ENCODE measurements at regions not wholly inside any gene's neighbourhood (a gene's known extent, or its start where the extent isn't known, plus 50 kb on each side); places are given as distances from the start of the nearest gene placed in this dataset.

- Histone ChIP-seq H3K9me3 (ENCODE audit: control insufficient read depth, insufficient read depth, low read depth, low read length) (no peaks in the 10 kb centered on the region), H3K9ac (ENCODE audit: insufficient read depth, low read length) (no peak overlapping the region), H3K4me2 (ENCODE audit: extremely low read depth, insufficient read depth, low read length) (no peak overlapping the region), H3K27me3 (ENCODE audit: control insufficient read depth, insufficient read depth, low read length) (no peaks in the 10 kb centered on the region), H3K4me3 (replicated peaks in 1 of 4; ENCODE audit: control extremely low read depth in 1 of 4, insufficient read depth in 1 of 4, low read depth in 3 of 4, low read length in 4 of 4) (no peak overlapping the region), H3K79me2 (ENCODE audit: control insufficient read depth, insufficient read depth, low read length) (no peaks in the 10 kb centered on the region), H3K36me3 (ENCODE audit: control insufficient read depth, insufficient read depth, low read length) (no peaks in the 10 kb centered on the region), H3K27ac (ENCODE audit: insufficient read depth, low read length) (no peak overlapping the region), H4K20me1 (ENCODE audit: control insufficient read depth, extremely low read depth, insufficient read depth, low read length) (no peaks in the 10 kb centered on the region), H3K4me1 (ENCODE audit: control insufficient read depth, extremely low read depth, insufficient read depth, low read length) (peaks cover 10% of the 10 kb centered on the region), H2AFZ (ENCODE audit: low read length) (no peak overlapping the region)
- TF ChIP-seq CTCF (conservative IDR thresholded peaks at IDR 0.05 in 1 of 2, IDR thresholded peaks at IDR 0.05 in 1 of 2; ENCODE audit: low read depth in 1 of 2, low read length in 2 of 2), result no peak
- TF ChIP-seq EZH2 (IDR thresholded peaks at IDR 0.05; ENCODE audit: low read length, missing control alignments), result no peak
- no peak for DNase-seq (ENCODE audit: low read depth in 2 of 2)
These were observed 70.5 kb upstream of the RAD23B start for GRCh38 chr9:107212613-107213012.

DNA sequence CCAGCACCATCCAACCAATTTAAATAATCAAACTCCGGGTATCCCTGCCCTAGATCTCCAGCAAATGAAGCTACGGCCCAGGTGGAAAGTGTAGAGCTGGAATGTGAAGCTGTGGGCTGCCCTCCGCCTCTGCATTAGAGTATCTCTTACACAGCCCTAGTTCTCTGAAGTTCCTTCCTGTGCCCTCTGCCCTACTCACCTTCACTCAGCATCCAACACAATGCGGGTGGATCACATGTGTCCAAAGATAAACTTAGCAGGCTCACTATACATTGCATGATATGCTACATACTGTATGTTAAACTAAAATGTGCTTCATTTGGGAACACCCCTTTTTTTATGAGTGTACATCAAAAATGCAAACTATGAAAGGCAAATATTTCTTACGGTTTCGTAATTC is 70.0 kb upstream of the RAD23B start:
- no peak overlapping the region for H3K4me2 ChIP-seq (ENCODE audit: extremely low read depth, insufficient read depth, low read length)
- peak overlapping the region; percentile 75 for H3K27ac ChIP-seq (ENCODE audit: insufficient read depth, low read length)

DNA sequence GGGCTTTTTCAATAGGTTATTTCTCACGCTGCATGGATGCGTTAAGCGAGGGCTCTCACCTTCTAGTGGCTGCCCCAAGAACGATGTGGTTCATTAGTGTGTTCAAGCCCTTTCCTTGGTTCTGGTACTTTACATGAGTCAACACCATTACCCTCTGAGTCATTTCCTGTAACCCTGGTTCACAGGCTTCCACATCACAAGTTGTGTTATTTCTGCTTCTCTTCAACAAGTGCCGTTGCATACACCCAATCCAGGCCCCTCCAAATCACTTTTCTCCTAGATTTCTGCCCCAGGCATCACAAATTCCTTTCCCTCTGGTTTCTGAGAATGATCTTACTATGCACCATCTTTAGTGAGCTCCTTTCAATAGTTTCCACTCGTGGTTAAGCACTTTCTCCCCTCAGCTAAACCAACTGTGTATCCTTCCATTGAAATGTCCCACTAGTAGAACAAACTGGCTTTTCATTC is 69.5 kb upstream of the RAD23B start:
- peak overlapping the region; percentile 75 for H3K27ac ChIP-seq (ENCODE audit: insufficient read depth, low read length)
- peak overlapping the region; percentile 70 for H3K4me2 ChIP-seq (ENCODE audit: extremely low read depth, insufficient read depth, low read length)
- no peak overlapping the region for H3K4me3 ChIP-seq (replicated peaks in 1 of 4; ENCODE audit: control extremely low read depth in 1 of 4, insufficient read depth in 1 of 4, low read depth in 3 of 4, low read length in 4 of 4)
- H3K4me1 ChIP-seq (ENCODE audit: control insufficient read depth, extremely low read depth, insufficient read depth, low read length), result peaks cover 10% of the 10 kb centered on the region
- H3K9me3 ChIP-seq (ENCODE audit: control insufficient read depth, insufficient read depth, low read depth, low read length), result no peaks in the 10 kb centered on the region
- no peaks in the 10 kb centered on the region for H3K79me2 ChIP-seq (ENCODE audit: control insufficient read depth, insufficient read depth, low read length)
- no peaks in the 10 kb centered on the region for H3K36me3 ChIP-seq (ENCODE audit: control insufficient read depth, insufficient read depth, low read length)
- no peak overlapping the region for H3K9ac ChIP-seq (ENCODE audit: insufficient read depth, low read length)
- peak; percentile 94 to 97 for DNase-seq (ENCODE audit: low read depth in 2 of 2)
- no peaks in the 10 kb centered on the region for H4K20me1 ChIP-seq (ENCODE audit: control insufficient read depth, extremely low read depth, insufficient read depth, low read length)
- TF ChIP-seq CTCF (conservative IDR thresholded peaks at IDR 0.05 in 1 of 2, IDR thresholded peaks at IDR 0.05 in 1 of 2; ENCODE audit: low read depth in 1 of 2, low read length in 2 of 2) (peak in 1 of 2 donors; percentile 4), EZH2 (IDR thresholded peaks at IDR 0.05; ENCODE audit: low read length, missing control alignments) (no peak)
- H2AFZ ChIP-seq (ENCODE audit: low read length), result no peak overlapping the region
- no peaks in the 10 kb centered on the region for H3K27me3 ChIP-seq (ENCODE audit: control insufficient read depth, insufficient read depth, low read length)

More for the DNA sequence above, 70.0 kb upstream of the RAD23B start:
- Histone ChIP-seq H4K20me1 (ENCODE audit: control insufficient read depth, extremely low read depth, insufficient read depth, low read length) (no peaks in the 10 kb centered on the region), H3K9ac (ENCODE audit: insufficient read depth, low read length) (no peak overlapping the region), H3K27me3 (ENCODE audit: control insufficient read depth, insufficient read depth, low read length) (no peaks in the 10 kb centered on the region), H3K36me3 (ENCODE audit: control insufficient read depth, insufficient read depth, low read length) (no peaks in the 10 kb centered on the region), H3K4me1 (ENCODE audit: control insufficient read depth, extremely low read depth, insufficient read depth, low read length) (peaks cover 10% of the 10 kb centered on the region), H3K9me3 (ENCODE audit: control insufficient read depth, insufficient read depth, low read depth, low read length) (no peaks in the 10 kb centered on the region), H2AFZ (ENCODE audit: low read length) (no peak overlapping the region), H3K4me3 (replicated peaks in 1 of 4; ENCODE audit: control extremely low read depth in 1 of 4, insufficient read depth in 1 of 4, low read depth in 3 of 4, low read length in 4 of 4) (no peak overlapping the region), H3K79me2 (ENCODE audit: control insufficient read depth, insufficient read depth, low read length) (no peaks in the 10 kb centered on the region)
- DNase-seq (ENCODE audit: low read depth in 2 of 2), result no peak
- TF ChIP-seq EZH2 (IDR thresholded peaks at IDR 0.05; ENCODE audit: low read length, missing control alignments) (no peak), CTCF (conservative IDR thresholded peaks at IDR 0.05 in 1 of 2, IDR thresholded peaks at IDR 0.05 in 1 of 2; ENCODE audit: low read depth in 1 of 2, low read length in 2 of 2) (no peak)
